ENCODE measurements at regions not wholly inside any gene's neighbourhood (a gene's known extent, or its start where the extent isn't known, plus 50 kb on each side); places are given as distances from the start of the nearest gene placed in this dataset.

- TF ChIP-seq CTCF (conservative IDR thresholded peaks at IDR 0.05; ENCODE audit: low read depth, low read length) (no peak), SMC3 (IDR thresholded peaks at IDR 0.05; ENCODE audit: low read depth, low read length) (no peak), ELK1 (IDR thresholded peaks at IDR 0.05; ENCODE audit: borderline replicate concordance, low read depth, low read length) (no peak)
These were observed 142.3 kb upstream of the SOX21 start for GRCh38 chr13:94854688-94855087.
